ENCODE measurements at regions not wholly inside any gene's neighbourhood (a gene's known extent, or its start where the extent isn't known, plus 50 kb on each side); places are given as distances from the start of the nearest gene placed in this dataset.

- H3K4me1 Mint-ChIP-seq (ENCODE audit: low read depth, unreplicated experiment), result no peaks in the 10 kb centered on the region
- FAIRE-seq (no peak), DNase-seq (ENCODE audit: low read depth) (no peak)
- H3K27me3 Mint-ChIP-seq (ENCODE audit: low read depth, unreplicated experiment), result peaks cover 5% of the 10 kb centered on the region
- no peak overlapping the region for H3K4me3 Mint-ChIP-seq (ENCODE audit: unreplicated experiment)
- H3K27ac Mint-ChIP-seq (ENCODE audit: unreplicated experiment), result no peak overlapping the region
- Histone ChIP-seq H3K4me3 (ENCODE audit: insufficient read depth, low read depth, low read length) (no peak overlapping the region), H3K79me2 (ENCODE audit: insufficient read depth, low read length) (no peaks in the 10 kb centered on the region), H2AFZ (ENCODE audit: low read depth, low read length) (no peak overlapping the region), H3K9ac (ENCODE audit: low read length) (no peak overlapping the region), H3K27me3 (ENCODE audit: insufficient read depth, low read length) (no peaks in the 10 kb centered on the region), H3K27ac (ENCODE audit: low read depth, low read length) (no peak overlapping the region), H3K9me3 (ENCODE audit: insufficient read depth, low read depth, low read length) (no peaks in the 10 kb centered on the region), H4K20me1 (ENCODE audit: insufficient read depth, low read length) (no peaks in the 10 kb centered on the region), H3K4me2 (ENCODE audit: low read length) (no peak overlapping the region), H3K4me1 (ENCODE audit: insufficient read depth, low read length) (no peaks in the 10 kb centered on the region), H3K36me3 (ENCODE audit: insufficient read depth, low read length) (no peaks in the 10 kb centered on the region)
- TF ChIP-seq, protein P1, sequence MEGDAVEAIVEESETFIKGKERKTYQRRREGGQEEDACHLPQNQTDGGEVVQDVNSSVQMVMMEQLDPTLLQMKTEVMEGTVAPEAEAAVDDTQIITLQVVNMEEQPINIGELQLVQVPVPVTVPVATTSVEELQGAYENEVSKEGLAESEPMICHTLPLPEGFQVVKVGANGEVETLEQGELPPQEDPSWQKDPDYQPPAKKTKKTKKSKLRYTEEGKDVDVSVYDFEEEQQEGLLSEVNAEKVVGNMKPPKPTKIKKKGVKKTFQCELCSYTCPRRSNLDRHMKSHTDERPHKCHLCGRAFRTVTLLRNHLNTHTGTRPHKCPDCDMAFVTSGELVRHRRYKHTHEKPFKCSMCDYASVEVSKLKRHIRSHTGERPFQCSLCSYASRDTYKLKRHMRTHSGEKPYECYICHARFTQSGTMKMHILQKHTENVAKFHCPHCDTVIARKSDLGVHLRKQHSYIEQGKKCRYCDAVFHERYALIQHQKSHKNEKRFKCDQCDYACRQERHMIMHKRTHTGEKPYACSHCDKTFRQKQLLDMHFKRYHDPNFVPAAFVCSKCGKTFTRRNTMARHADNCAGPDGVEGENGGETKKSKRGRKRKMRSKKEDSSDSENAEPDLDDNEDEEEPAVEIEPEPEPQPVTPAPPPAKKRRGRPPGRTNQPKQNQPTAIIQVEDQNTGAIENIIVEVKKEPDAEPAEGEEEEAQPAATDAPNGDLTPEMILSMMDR (IDR thresholded peaks at IDR 0.05; ENCODE audit: insufficient read depth, low read depth, low read length), result no peak
- TF ChIP-seq EZH2 (IDR thresholded peaks at IDR 0.05; ENCODE audit: insufficient read depth, low read length), result no peak
- H3K36me3 Mint-ChIP-seq (ENCODE audit: low read depth, unreplicated experiment), result no peaks in the 10 kb centered on the region
- no peaks in the 10 kb centered on the region for H3K9me3 Mint-ChIP-seq (ENCODE audit: unreplicated experiment)
Observed at GRCh38 chr5:4196744-4197143, 601.1 kb downstream of the IRX1 start.

DNA sequence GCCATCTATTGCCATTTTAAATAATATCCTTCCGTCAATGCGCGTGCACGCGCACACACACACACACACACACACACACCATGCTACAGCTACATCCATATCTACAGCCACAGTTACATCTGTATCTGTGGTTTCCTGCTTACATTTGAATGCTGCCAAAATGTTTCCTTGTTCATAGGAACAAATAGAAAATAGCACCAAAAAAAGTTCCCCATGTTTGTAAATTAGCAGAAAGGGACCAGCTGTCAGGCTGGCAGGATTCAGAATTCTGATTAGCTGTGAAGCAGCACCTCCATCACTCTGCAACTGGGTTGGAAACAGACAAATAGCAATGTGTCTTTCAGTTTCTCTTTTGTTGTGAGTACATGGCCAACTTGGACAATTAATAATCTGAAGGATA, 601.5 kb downstream of the IRX1 start:
- Histone ChIP-seq H3K9me3 (ENCODE audit: insufficient read depth, low read depth, low read length) (no peaks in the 10 kb centered on the region), H3K4me2 (ENCODE audit: low read length) (no peak overlapping the region), H4K20me1 (ENCODE audit: insufficient read depth, low read length) (no peaks in the 10 kb centered on the region), H3K27me3 (ENCODE audit: insufficient read depth, low read length) (no peaks in the 10 kb centered on the region), H3K79me2 (ENCODE audit: insufficient read depth, low read length) (no peaks in the 10 kb centered on the region), H3K36me3 (ENCODE audit: insufficient read depth, low read length) (no peaks in the 10 kb centered on the region), H2AFZ (ENCODE audit: low read depth, low read length) (no peak overlapping the region), H3K4me1 (ENCODE audit: insufficient read depth, low read length) (no peaks in the 10 kb centered on the region), H3K4me3 (ENCODE audit: insufficient read depth, low read depth, low read length) (no peak overlapping the region), H3K27ac (ENCODE audit: low read depth, low read length) (no peak overlapping the region), H3K9ac (ENCODE audit: low read length) (no peak overlapping the region)
- Mint-ChIP-seq H3K4me3 (ENCODE audit: unreplicated experiment) (no peak overlapping the region), H3K9me3 (ENCODE audit: unreplicated experiment) (no peaks in the 10 kb centered on the region), H3K4me1 (ENCODE audit: low read depth, unreplicated experiment) (no peaks in the 10 kb centered on the region), H3K36me3 (ENCODE audit: low read depth, unreplicated experiment) (no peaks in the 10 kb centered on the region), H3K27me3 (ENCODE audit: low read depth, unreplicated experiment) (peaks cover 6% of the 10 kb centered on the region), H3K27ac (ENCODE audit: unreplicated experiment) (no peak overlapping the region)
- DNase-seq (ENCODE audit: low read depth) (no peak), FAIRE-seq (no peak)
- TF ChIP-seq EZH2 (IDR thresholded peaks at IDR 0.05; ENCODE audit: insufficient read depth, low read length), result no peak
- TF ChIP-seq, protein P1 (IDR thresholded peaks at IDR 0.05; ENCODE audit: insufficient read depth, low read depth, low read length), result no peak

- H3K36me3 Mint-ChIP-seq (ENCODE audit: low read depth, unreplicated experiment), result no peaks in the 10 kb centered on the region
- FAIRE-seq, result no peak
- H3K27me3 Mint-ChIP-seq (ENCODE audit: low read depth, unreplicated experiment), result peaks cover 10% of the 10 kb centered on the region
- Histone ChIP-seq H3K4me1 (ENCODE audit: insufficient read depth, low read length) (no peaks in the 10 kb centered on the region), H3K27ac (ENCODE audit: low read depth, low read length) (no peak overlapping the region), H3K27me3 (ENCODE audit: insufficient read depth, low read length) (no peaks in the 10 kb centered on the region), H3K9ac (ENCODE audit: low read length) (no peak overlapping the region), H3K36me3 (ENCODE audit: insufficient read depth, low read length) (no peaks in the 10 kb centered on the region), H3K9me3 (ENCODE audit: insufficient read depth, low read depth, low read length) (no peaks in the 10 kb centered on the region), H2AFZ (ENCODE audit: low read depth, low read length) (no peak overlapping the region), H3K79me2 (ENCODE audit: insufficient read depth, low read length) (no peaks in the 10 kb centered on the region), H4K20me1 (ENCODE audit: insufficient read depth, low read length) (no peaks in the 10 kb centered on the region), H3K4me2 (ENCODE audit: low read length) (no peak overlapping the region), H3K4me3 (ENCODE audit: insufficient read depth, low read depth, low read length) (no peak overlapping the region)
- H3K4me3 Mint-ChIP-seq (ENCODE audit: unreplicated experiment), result no peak overlapping the region
- H3K27ac Mint-ChIP-seq (ENCODE audit: unreplicated experiment), result no peak overlapping the region
- H3K9me3 Mint-ChIP-seq (ENCODE audit: unreplicated experiment), result no peaks in the 10 kb centered on the region
- H3K4me1 Mint-ChIP-seq (ENCODE audit: low read depth, unreplicated experiment), result no peaks in the 10 kb centered on the region
- no peak for TF ChIP-seq EZH2 (IDR thresholded peaks at IDR 0.05; ENCODE audit: insufficient read depth, low read length)
- TF ChIP-seq, protein P1 (IDR thresholded peaks at IDR 0.05; ENCODE audit: insufficient read depth, low read depth, low read length), result no peak
- DNase-seq (ENCODE audit: low read depth), result no peak
Observed at GRCh38 chr5:4198461-4198860, 602.8 kb downstream of the IRX1 start.
